B cell (primary cell): ENCODE measurements at regions not wholly inside any gene's neighbourhood (a gene's known extent, or its start where the extent isn't known, plus 50 kb on each side); places are given as distances from the start of the nearest gene placed in this dataset.
"Not testable (repeated sequence)": the region's sequence is repeated elsewhere in the genome, so short reads cannot be mapped to it uniquely, and the experiment has no call there.

ENCODE experiments used
- ATAC-seq: fragments of 200-7000 bp; cut with Tn5 transposase; one replicate; pipeline ENCODE4 v1.10.0; 2021; ENCODE audit warnings: low read depth, mild to moderate bottlenecking, moderate number of reproducible peaks, moderate library complexity
- CTCF ChIA-PET: fragments of 350-600 bp; sonication (Branson Sonifier 250); formaldehyde crosslinking; loops from one replicate; lab custom pipeline; 2021; ENCODE audit warnings: antibody characterized with exemption, inconsistent platforms; lab: Charles Lee
- POLR2A ChIA-PET: fragments of 350-600 bp; sonication (Branson Sonifier 250); formaldehyde crosslinking; loops from one replicate; lab custom pipeline; 2021; ENCODE audit warnings: antibody characterized with exemption; lab: Charles Lee
- DNase-seq: peaks from one replicate; pipeline ENCODE4 v3.0.0; 2013
- H2AFZ ChIP-seq: 2 replicates; pipeline ENCODE4 v1.6.1; 2012; ENCODE audit warnings: mild to moderate bottlenecking, low read depth, low read length; ENCODE audit not compliant: insufficient read depth, poor library complexity, severe bottlenecking
- H3K27ac ChIP-seq, 2 donors: 1 replicate in 1 of 2; 2 replicates in 1 of 2; pipeline ENCODE4 v1.5.1; 2012 to 2013; ENCODE audit warnings: low read length in 2 of 2, mild to moderate bottlenecking in 2 of 2, moderate library complexity in 1 of 2
- H3K27me3 ChIP-seq, 4 experiments: fragments of 200-600 bp in 1 of 4; sonication (generic) in 1 of 4; replicated peaks in 1 of 4; 1 replicate in 2 of 4; 2 replicates in 2 of 4; pipeline versions ENCODE4 v1.6.1 to v1.7.0; 2013 to 2016; ENCODE audit warnings: low read length in 3 of 4, mild to moderate bottlenecking in 2 of 4, mixed read lengths in 1 of 4, moderate library complexity in 1 of 4; ENCODE audit not compliant: insufficient read depth in 4 of 4, control insufficient read depth in 3 of 4; ENCODE audit errors: control extremely low read depth in 1 of 4
- H3K36me3 ChIP-seq, 2 experiments: replicated peaks in 1 of 2; 1 replicate in 1 of 2; 2 replicates in 1 of 2; pipeline versions ENCODE4 v1.6.1 to v1.7.1; 2013; ENCODE audit warnings: low read length in 1 of 2; ENCODE audit not compliant: insufficient read depth in 2 of 2, control insufficient read depth in 1 of 2; ENCODE audit errors: control extremely low read depth in 1 of 2, extremely low read depth in 1 of 2
- H3K4me1 ChIP-seq, 2 donors: fragments of 200-600 bp in 1 of 2; sonication (generic) in 1 of 2; 1 replicate in 1 of 2; 2 replicates in 1 of 2; pipeline versions ENCODE4 v1.5.1 to v1.6.1; 2013 to 2017; ENCODE audit warnings: low read length in 2 of 2; ENCODE audit not compliant: control insufficient read depth in 2 of 2, insufficient read depth in 2 of 2
- H3K4me2 ChIP-seq: replicated peaks from 2 replicates; pipeline ENCODE3; 2012; ENCODE audit warnings: mild to moderate bottlenecking, low read depth, low read length; ENCODE audit not compliant: poor library complexity, severe bottlenecking
- H3K4me3 ChIP-seq, 5 experiments: fragments of 200-600 bp in 1 of 5; sonication (generic) in 1 of 5; 1 replicate in 3 of 5; 2 replicates in 2 of 5; pipeline versions ENCODE4 v1.5.1 to v1.7.0; 2011 to 2016; ENCODE audit warnings: low read length in 4 of 5, mild to moderate bottlenecking in 4 of 5, low read depth in 2 of 5, control low read depth in 1 of 5, moderate library complexity in 1 of 5; ENCODE audit not compliant: insufficient read depth in 1 of 5; ENCODE audit errors: control extremely low read depth in 1 of 5, extremely low read depth in 1 of 5
- H3K79me2 ChIP-seq: fragments of 200-600 bp; sonication (generic); one replicate; pipeline ENCODE4 v1.6.0; 2016; ENCODE audit warnings: low read length; ENCODE audit not compliant: control insufficient read depth, insufficient read depth
- H3K9ac ChIP-seq: fragments of 200-600 bp; sonication (generic); 2 replicates; pipeline ENCODE4 v1.6.1; 2017; ENCODE audit warnings: mild to moderate bottlenecking, low read length, moderate library complexity
- H3K9me3 ChIP-seq, 3 donors: one replicate each; pipeline versions ENCODE4 v1.6.1 to v1.7.1; 2013; ENCODE audit warnings: low read length in 2 of 3; ENCODE audit not compliant: control insufficient read depth in 2 of 3, insufficient read depth in 1 of 3; ENCODE audit errors: control extremely low read depth in 1 of 3
- H4K20me1 ChIP-seq: 2 replicates; pipeline ENCODE4 v1.6.0; 2012; ENCODE audit warnings: mild to moderate bottlenecking, low read length; ENCODE audit not compliant: insufficient read depth, control insufficient read depth, poor library complexity, severe bottlenecking
- H3K27ac Mint-ChIP-seq: one replicate; pipeline ENCODE4 v1.8.0; 2021; ENCODE audit warnings: mixed read lengths
- H3K27me3 Mint-ChIP-seq: one replicate; pipeline ENCODE4 v1.8.0; 2021; ENCODE audit warnings: mixed read lengths
- H3K4me1 Mint-ChIP-seq: one replicate; pipeline ENCODE4 v1.8.0; 2021; ENCODE audit warnings: mixed read lengths
- H3K4me3 Mint-ChIP-seq: one replicate; pipeline ENCODE4 v1.8.0; 2021; ENCODE audit warnings: mixed read lengths
- H3K9me3 Mint-ChIP-seq: one replicate; pipeline ENCODE4 v1.8.0; 2022; ENCODE audit warnings: mixed read lengths; ENCODE audit not compliant: insufficient read depth
- EZH2 ChIP-seq: IDR thresholded peaks from 2 replicates; pipeline ENCODE4 v1.6.1; 2012; ENCODE audit warnings: borderline replicate concordance, low read depth, mild to moderate bottlenecking, moderate library complexity, low read length; ENCODE audit not compliant: insufficient read depth, poor library complexity, severe bottlenecking
- WGBS: methylation state at CpG from one replicate; pipeline ENCODE4 v1.1.5; 2013; ENCODE audit warnings: missing lambda C conversion rate; ENCODE audit not compliant: insufficient coverage; 5-methylcytosine and 5-hydroxymethylcytosine counted together
- intact Hi-C: fragments of 100-400 bp; cut with micrococcal nuclease; formaldehyde crosslinking; loops from one replicate; pipeline ENCODE4 v1.10.0; 2022
- TF ChIP-seq, protein P1 (sequence below): fragments of 200-600 bp; IDR thresholded peaks from one replicate; pipeline ENCODE4 v1.8.0; 2022; ENCODE audit warnings: antibody characterized with exemption, mild to moderate bottlenecking

DNA sequence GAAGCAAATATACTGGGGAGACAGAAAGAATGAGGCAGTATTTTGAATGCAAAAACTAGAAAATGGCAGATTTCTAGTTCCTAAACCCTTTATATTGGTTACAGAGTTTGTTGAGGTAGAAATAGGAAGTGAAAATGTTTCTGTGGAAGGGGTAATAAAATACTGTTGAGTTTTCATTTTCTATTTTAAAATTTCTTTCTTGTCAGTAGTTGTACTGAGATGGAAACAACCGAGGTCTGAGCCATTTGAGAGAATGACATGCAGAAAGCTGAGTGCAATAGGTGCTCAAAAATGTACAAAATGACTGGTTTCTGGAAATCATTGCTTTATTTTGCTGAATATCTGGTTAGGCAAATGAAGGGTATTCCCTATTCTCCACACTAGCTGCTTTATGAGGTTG is 361.4 kb downstream of the CHL1 start:
- Histone ChIP-seq H3K27me3 (no peaks in the 10 kb centered on the region), H3K9ac (no peak overlapping the region), H3K36me3 (no peaks in the 10 kb centered on the region), H3K4me1 (peaks cover 0 to 2% of the 10 kb centered on the region in 2 donors), H3K4me2 (peak overlapping the region; percentile 36), H4K20me1 (no peaks in the 10 kb centered on the region), H3K4me3 (no peak overlapping the region), H3K27ac (no peak overlapping the region), H2AFZ (peak overlapping the region; percentile 24), H3K9me3 (no peaks in the 10 kb centered on the region), H3K79me2 (no peaks in the 10 kb centered on the region)
- ChIA-PET POLR2A (no interaction called here), CTCF (no interaction called here)
- no peaks in the 10 kb centered on the region for H3K27me3 Mint-ChIP-seq
- H3K4me3 Mint-ChIP-seq: peak overlapping the region; percentile 21
- ATAC-seq: peak; percentile 17
- no peaks in the 10 kb centered on the region for H3K9me3 Mint-ChIP-seq
- no peak overlapping the region for H3K27ac Mint-ChIP-seq
- peaks cover 9% of the 10 kb centered on the region for H3K4me1 Mint-ChIP-seq
- intact Hi-C loops: no loop called here
- WGBS: no CpG with 5 or more reads among the region's 1 CpG
- DNase-seq: no peak
- TF ChIP-seq, protein P1, sequence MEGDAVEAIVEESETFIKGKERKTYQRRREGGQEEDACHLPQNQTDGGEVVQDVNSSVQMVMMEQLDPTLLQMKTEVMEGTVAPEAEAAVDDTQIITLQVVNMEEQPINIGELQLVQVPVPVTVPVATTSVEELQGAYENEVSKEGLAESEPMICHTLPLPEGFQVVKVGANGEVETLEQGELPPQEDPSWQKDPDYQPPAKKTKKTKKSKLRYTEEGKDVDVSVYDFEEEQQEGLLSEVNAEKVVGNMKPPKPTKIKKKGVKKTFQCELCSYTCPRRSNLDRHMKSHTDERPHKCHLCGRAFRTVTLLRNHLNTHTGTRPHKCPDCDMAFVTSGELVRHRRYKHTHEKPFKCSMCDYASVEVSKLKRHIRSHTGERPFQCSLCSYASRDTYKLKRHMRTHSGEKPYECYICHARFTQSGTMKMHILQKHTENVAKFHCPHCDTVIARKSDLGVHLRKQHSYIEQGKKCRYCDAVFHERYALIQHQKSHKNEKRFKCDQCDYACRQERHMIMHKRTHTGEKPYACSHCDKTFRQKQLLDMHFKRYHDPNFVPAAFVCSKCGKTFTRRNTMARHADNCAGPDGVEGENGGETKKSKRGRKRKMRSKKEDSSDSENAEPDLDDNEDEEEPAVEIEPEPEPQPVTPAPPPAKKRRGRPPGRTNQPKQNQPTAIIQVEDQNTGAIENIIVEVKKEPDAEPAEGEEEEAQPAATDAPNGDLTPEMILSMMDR: no peak
- TF ChIP-seq EZH2: no peak

DNA sequence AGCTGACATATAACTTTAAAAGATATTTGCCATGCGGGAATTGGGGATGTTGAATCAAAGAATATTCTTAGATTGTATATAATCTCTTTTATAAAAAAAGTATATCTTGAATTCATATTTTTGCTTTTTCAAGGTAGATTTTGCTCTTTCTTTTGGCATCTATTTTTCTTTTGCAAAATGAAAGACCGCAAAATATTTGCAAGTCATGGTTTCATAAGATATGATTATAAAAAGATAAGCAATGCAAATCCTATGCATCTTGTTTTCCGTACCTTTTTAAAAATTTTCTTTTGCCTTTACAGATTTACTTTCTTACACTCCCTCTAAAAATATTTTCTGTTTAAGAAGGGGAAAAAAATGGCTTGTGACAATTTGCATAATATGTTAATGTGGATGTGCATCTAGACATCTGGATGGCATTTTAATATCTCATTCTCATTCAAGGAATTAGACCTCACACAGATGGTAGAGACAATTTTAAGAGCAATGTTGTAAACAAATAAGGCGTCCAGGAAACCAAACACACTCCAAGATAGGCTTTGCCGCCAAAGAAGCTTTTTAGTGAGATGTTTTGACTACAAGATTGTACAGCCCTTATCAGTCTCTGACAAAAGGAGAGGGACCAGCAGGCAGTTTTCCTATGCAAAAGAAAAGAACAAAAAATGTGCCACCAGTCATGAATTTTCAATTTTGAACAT is 371.1 kb downstream of the CHL1 start:
- H2AFZ ChIP-seq: no peak overlapping the region
- no peak overlapping the region for H3K4me3 Mint-ChIP-seq

DNA sequence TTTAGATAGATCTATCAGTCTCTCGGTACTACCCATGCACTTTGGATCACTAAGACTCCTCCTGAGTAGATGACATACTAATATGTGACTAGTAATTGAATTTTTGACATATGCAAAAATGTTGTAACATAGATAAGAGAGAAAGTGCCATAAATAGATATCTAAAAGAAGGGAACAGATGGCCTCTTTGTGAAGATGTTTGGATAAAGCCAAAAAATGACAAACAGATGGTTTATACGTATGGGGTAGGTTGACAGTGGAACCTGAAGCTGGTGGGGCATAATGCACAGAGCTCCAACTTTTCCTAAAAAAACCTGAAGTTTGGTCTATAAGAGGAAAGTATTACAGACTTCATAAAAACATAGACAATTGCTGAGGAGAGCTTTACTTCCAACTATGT is 383.0 kb downstream of the CHL1 start:
- DNase-seq, ATAC-seq, H4K20me1 ChIP-seq, H3K4me3 Mint-ChIP-seq, H3K4me2 ChIP-seq, H3K27me3 ChIP-seq, H3K4me1 ChIP-seq, CTCF ChIA-PET, intact Hi-C loops, H3K27me3 Mint-ChIP-seq, H3K9me3 Mint-ChIP-seq, H3K4me3 ChIP-seq, POLR2A ChIA-PET, H3K9ac ChIP-seq, H3K4me1 Mint-ChIP-seq, H3K27ac ChIP-seq, H3K36me3 ChIP-seq, H3K27ac Mint-ChIP-seq, H3K79me2 ChIP-seq, H3K9me3 ChIP-seq, H2AFZ ChIP-seq: not testable (repeated sequence)
- WGBS: no CpG with 5 or more reads among the region's 2 CpGs

More for the DNA sequence above, 371.1 kb downstream of the CHL1 start:
- DNase-seq (no peak), ATAC-seq (no peak)
- no peaks in the 10 kb centered on the region for H3K36me3 ChIP-seq
- no peaks in the 10 kb centered on the region for H3K9me3 ChIP-seq
- no peak overlapping the region for H3K4me2 ChIP-seq
- no peak overlapping the region for H3K9ac ChIP-seq
- H3K79me2 ChIP-seq: no peaks in the 10 kb centered on the region
- Mint-ChIP-seq H3K27me3 (no peaks in the 10 kb centered on the region), H3K9me3 (no peaks in the 10 kb centered on the region), H3K27ac (no peak overlapping the region), H3K4me1 (no peaks in the 10 kb centered on the region)
- H3K4me1 ChIP-seq: no peaks in the 10 kb centered on the region
- no CpG with 5 or more reads among the region's 5 CpGs for WGBS
- ChIA-PET CTCF (no interaction called here), POLR2A (no interaction called here)
- TF ChIP-seq, protein P1: no peak
- TF ChIP-seq EZH2: no peak
- intact Hi-C loops: no loop called here
- H3K27me3 ChIP-seq: no peaks in the 10 kb centered on the region
- no peak overlapping the region for H3K4me3 ChIP-seq
- H3K27ac ChIP-seq: no peak overlapping the region
- no peaks in the 10 kb centered on the region for H4K20me1 ChIP-seq
